ENCODE measurements at regions not wholly inside any gene's neighbourhood (a gene's known extent, or its start where the extent isn't known, plus 50 kb on each side); places are given as distances from the start of the nearest gene placed in this dataset.

DNA sequence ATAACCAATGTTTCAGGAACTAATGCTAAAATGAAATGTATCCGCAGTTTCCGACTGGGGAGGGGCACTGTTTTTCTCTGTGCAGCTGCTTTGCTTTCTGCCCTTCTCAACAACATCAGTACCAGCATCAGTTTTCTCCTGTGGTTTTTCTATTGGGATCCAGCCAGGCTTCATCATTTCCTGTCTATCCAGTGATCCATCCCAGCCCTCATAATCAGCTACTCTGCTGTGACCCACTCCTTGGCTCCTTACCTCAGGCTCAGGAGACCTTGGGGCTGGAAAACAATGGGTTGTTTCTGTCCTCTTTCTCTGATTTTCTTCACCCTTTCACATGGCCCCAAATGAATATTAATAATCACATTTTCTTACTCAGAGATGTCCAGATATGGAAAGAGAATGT, 222.2 kb upstream of the DKK2 start:
- TF ChIP-seq, protein P1, sequence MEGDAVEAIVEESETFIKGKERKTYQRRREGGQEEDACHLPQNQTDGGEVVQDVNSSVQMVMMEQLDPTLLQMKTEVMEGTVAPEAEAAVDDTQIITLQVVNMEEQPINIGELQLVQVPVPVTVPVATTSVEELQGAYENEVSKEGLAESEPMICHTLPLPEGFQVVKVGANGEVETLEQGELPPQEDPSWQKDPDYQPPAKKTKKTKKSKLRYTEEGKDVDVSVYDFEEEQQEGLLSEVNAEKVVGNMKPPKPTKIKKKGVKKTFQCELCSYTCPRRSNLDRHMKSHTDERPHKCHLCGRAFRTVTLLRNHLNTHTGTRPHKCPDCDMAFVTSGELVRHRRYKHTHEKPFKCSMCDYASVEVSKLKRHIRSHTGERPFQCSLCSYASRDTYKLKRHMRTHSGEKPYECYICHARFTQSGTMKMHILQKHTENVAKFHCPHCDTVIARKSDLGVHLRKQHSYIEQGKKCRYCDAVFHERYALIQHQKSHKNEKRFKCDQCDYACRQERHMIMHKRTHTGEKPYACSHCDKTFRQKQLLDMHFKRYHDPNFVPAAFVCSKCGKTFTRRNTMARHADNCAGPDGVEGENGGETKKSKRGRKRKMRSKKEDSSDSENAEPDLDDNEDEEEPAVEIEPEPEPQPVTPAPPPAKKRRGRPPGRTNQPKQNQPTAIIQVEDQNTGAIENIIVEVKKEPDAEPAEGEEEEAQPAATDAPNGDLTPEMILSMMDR (IDR thresholded peaks at IDR 0.05): no peak
- TF ChIP-seq POLR2AphosphoS5 (IDR thresholded peaks at IDR 0.05) (no peak), POLR2A (IDR thresholded peaks at IDR 0.05) (no peak)

All from prostate gland (tissue), 2 donors.